ENCODE measurements at regions not wholly inside any gene's neighbourhood (a gene's known extent, or its start where the extent isn't known, plus 50 kb on each side); places are given as distances from the start of the nearest gene placed in this dataset.

DNA sequence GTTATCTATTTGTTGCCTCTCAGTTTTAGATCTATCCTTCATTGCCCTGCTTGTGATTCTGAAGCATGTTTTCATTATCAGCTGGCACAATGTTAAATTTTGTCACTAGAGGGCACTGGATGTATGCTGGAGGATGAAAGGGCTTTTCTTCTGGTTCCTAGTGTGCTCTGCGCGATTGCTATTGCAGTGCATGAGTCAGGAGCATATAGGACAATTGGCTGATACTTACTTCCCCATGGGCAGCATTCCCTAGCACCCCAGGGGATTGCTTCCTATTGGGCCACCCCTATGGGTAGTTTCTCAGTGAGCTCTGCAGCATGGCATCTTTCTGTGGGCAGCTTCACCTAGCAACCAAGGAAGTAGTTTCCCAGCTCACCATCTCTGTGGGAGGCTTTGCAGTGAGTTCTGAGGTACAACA, 280.3 kb upstream of the SYNCRIP start:
- TF ChIP-seq POLR2AphosphoS5 (IDR thresholded peaks at IDR 0.05; ENCODE audit: low read depth) = no peak
- TF ChIP-seq, protein P1, sequence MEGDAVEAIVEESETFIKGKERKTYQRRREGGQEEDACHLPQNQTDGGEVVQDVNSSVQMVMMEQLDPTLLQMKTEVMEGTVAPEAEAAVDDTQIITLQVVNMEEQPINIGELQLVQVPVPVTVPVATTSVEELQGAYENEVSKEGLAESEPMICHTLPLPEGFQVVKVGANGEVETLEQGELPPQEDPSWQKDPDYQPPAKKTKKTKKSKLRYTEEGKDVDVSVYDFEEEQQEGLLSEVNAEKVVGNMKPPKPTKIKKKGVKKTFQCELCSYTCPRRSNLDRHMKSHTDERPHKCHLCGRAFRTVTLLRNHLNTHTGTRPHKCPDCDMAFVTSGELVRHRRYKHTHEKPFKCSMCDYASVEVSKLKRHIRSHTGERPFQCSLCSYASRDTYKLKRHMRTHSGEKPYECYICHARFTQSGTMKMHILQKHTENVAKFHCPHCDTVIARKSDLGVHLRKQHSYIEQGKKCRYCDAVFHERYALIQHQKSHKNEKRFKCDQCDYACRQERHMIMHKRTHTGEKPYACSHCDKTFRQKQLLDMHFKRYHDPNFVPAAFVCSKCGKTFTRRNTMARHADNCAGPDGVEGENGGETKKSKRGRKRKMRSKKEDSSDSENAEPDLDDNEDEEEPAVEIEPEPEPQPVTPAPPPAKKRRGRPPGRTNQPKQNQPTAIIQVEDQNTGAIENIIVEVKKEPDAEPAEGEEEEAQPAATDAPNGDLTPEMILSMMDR (IDR thresholded peaks at IDR 0.05; ENCODE audit: insufficient read depth, low read length) = peak; percentile 73
- DNase-seq (ENCODE audit: low read depth in 1 of 2, low spot score in 1 of 2) = peak; percentile 8 to 32
- Histone ChIP-seq H3K27ac (replicated peaks) (no peak overlapping the region), H3K4me3 (replicated peaks; ENCODE audit: insufficient read depth, low read length) (no peak overlapping the region), H3K27me3 (ENCODE audit: insufficient read depth, poor library complexity, severe bottlenecking) (no peaks in the 10 kb centered on the region)

DNA sequence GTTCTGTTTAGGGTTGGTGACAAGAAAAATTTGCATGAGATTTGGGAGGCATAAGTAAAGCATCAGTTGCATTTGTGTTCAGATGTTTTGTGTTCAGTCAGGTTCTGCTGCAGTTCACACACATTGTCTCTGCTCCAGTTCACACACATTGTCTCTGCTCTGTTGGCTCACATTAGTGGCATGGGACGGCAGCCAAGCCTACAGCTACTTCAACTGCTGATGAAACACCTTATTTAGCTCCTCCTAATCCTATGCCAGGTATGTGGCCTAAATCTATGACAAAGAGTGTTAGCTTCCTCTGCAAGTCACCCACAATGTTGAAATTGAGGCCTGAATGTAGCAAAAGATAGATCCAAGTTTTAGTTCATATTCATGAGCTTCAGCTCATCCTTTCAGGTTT, 278.1 kb upstream of the SYNCRIP start:
- TF ChIP-seq SPI1 (IDR thresholded peaks at IDR 0.05; ENCODE audit: borderline replicate concordance, low read depth) = no peak
- no peak overlapping the region for H3K4me3 ChIP-seq (replicated peaks; ENCODE audit: insufficient read depth, low read length)
- H3K27ac ChIP-seq (replicated peaks) = no peak overlapping the region
- H3K27me3 ChIP-seq (ENCODE audit: insufficient read depth, poor library complexity, severe bottlenecking) = no peaks in the 10 kb centered on the region
- DNase-seq (ENCODE audit: low read depth in 1 of 2, low spot score in 1 of 2) = no peak

DNA sequence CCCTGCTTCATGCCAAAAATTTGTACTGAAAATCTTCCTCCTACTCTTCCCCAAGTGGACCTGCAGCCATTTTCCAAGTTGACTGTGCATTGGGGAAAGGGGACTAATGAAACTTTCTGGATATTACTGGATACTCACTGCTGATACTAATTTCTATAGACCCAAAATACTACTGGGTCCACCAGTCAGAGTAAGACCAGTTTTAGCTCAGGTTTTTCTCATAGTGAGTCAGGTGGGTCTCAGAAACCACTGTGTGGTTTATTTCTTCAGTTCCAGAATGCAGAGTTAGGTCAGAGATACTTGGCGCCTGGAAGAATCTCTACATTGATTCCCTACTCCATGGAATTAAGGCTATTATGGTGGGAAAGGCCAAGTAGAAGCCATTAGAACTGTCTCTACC, 274.8 kb upstream of the SYNCRIP start:
- DNase-seq (ENCODE audit: low read depth in 1 of 2, low spot score in 1 of 2) = no peak
- Histone ChIP-seq H3K27ac (replicated peaks) (no peak overlapping the region), H3K4me3 (replicated peaks; ENCODE audit: insufficient read depth, low read length) (no peak overlapping the region), H3K27me3 (ENCODE audit: insufficient read depth, poor library complexity, severe bottlenecking) (no peaks in the 10 kb centered on the region)
- TF ChIP-seq, protein P1 (IDR thresholded peaks at IDR 0.05; ENCODE audit: insufficient read depth, low read length) = no peak
- no peak for TF ChIP-seq POLR2AphosphoS5 (IDR thresholded peaks at IDR 0.05; ENCODE audit: low read depth)
- TF ChIP-seq, protein P2, sequence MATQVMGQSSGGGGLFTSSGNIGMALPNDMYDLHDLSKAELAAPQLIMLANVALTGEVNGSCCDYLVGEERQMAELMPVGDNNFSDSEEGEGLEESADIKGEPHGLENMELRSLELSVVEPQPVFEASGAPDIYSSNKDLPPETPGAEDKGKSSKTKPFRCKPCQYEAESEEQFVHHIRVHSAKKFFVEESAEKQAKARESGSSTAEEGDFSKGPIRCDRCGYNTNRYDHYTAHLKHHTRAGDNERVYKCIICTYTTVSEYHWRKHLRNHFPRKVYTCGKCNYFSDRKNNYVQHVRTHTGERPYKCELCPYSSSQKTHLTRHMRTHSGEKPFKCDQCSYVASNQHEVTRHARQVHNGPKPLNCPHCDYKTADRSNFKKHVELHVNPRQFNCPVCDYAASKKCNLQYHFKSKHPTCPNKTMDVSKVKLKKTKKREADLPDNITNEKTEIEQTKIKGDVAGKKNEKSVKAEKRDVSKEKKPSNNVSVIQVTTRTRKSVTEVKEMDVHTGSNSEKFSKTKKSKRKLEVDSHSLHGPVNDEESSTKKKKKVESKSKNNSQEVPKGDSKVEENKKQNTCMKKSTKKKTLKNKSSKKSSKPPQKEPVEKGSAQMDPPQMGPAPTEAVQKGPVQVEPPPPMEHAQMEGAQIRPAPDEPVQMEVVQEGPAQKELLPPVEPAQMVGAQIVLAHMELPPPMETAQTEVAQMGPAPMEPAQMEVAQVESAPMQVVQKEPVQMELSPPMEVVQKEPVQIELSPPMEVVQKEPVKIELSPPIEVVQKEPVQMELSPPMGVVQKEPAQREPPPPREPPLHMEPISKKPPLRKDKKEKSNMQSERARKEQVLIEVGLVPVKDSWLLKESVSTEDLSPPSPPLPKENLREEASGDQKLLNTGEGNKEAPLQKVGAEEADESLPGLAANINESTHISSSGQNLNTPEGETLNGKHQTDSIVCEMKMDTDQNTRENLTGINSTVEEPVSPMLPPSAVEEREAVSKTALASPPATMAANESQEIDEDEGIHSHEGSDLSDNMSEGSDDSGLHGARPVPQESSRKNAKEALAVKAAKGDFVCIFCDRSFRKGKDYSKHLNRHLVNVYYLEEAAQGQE (IDR thresholded peaks at IDR 0.05; ENCODE audit: insufficient replicate concordance, low read depth) = no peak

DNA sequence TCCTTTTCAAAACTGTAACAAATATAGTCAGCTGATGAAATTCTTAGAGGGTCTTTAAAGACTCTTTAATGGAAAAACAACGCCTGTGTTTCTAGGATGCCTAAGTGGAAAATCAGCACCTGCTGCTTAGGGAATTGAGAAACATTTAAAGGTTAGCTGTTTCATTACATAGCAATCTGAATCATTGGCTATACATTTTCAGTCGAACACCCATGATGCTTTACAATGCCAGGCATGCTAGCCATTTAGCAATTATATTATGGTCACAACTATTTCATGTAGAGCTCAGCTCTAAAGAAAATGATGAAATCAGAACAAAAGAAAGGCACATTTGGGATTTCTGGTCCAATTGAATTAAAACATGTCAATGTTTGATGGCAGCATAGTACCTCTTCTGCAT, 270.3 kb upstream of the SYNCRIP start:
- Histone ChIP-seq H3K27ac (replicated peaks) (no peak overlapping the region), H3K27me3 (ENCODE audit: insufficient read depth, poor library complexity, severe bottlenecking) (no peaks in the 10 kb centered on the region), H3K4me3 (replicated peaks; ENCODE audit: insufficient read depth, low read length) (no peak overlapping the region)
- TF ChIP-seq, protein P1 (IDR thresholded peaks at IDR 0.05; ENCODE audit: insufficient read depth, low read length) = no peak
- TF ChIP-seq, protein P2 (IDR thresholded peaks at IDR 0.05; ENCODE audit: insufficient replicate concordance, low read depth) = no peak
- no peak for TF ChIP-seq POLR2AphosphoS5 (IDR thresholded peaks at IDR 0.05; ENCODE audit: low read depth)
- TF ChIP-seq GABPA (IDR thresholded peaks at IDR 0.05; ENCODE audit: low read depth) = no peak
- no peak for TF ChIP-seq SPI1 (IDR thresholded peaks at IDR 0.05; ENCODE audit: borderline replicate concordance, low read depth)
- no peak for DNase-seq (ENCODE audit: low read depth in 1 of 2, low spot score in 1 of 2)
